Stimulated activated CD4-positive, alpha-beta T cell treated with anti-CD3 and anti-CD28 coated beads, Interleukin-1b, Interleukin-23, amount 100 ng/mL, for 48 hours (primary cell): ENCODE measurements at regions not wholly inside any gene's neighbourhood (a gene's known extent, or its start where the extent isn't known, plus 50 kb on each side); places are given as distances from the start of the nearest gene placed in this dataset.
A peak's percentile ranks its signal among the peaks of the same experiment; 100 is the strongest.
"Not testable (repeated sequence)": the region's sequence is repeated elsewhere in the genome, so short reads cannot be mapped to it uniquely, and the experiment has no call there.

Source experiments
- DNase-seq: peaks from one replicate; pipeline ENCODE4 v3.0.0-alpha.2; 2020

GRCh38 chr1:119254067-119254720 is 113.7 kb upstream of the WARS2 start:
- DNase-seq: no peak

GRCh38 chr1:119256089-119256488 is 112.5 kb upstream of the HAO2 start:
- DNase-seq: not testable (repeated sequence)

GRCh38 chr1:119260506-119260905 is 108.1 kb upstream of the HAO2 start:
- DNase-seq: no peak

GRCh38 chr1:119266386-119266785 is 102.2 kb upstream of the HAO2 start:
- DNase-seq: no peak

GRCh38 chr1:119266858-119267257 is 101.7 kb upstream of the HAO2 start:
- DNase-seq: no peak

- not testable (repeated sequence) for DNase-seq
Observed at GRCh38 chr1:119267288-119267687, 101.3 kb upstream of the HAO2 start.

GRCh38 chr1:119268879-119269278 is 99.7 kb upstream of the HAO2 start:
- DNase-seq: no peak

GRCh38 chr1:119275145-119276134 is 93.1 kb upstream of the HAO2 start:
- peak; percentile 23 for DNase-seq

- DNase-seq: no peak
Observed at GRCh38 chr1:119276558-119276957, 92.0 kb upstream of the HAO2 start.

GRCh38 chr1:119279456-119280381 is 88.9 kb upstream of the HAO2 start:
- DNase-seq: no peak

GRCh38 chr1:119285482-119285881 is 83.1 kb upstream of the HAO2 start:
- no peak for DNase-seq

- DNase-seq: peak; percentile 22
Observed at GRCh38 chr1:119286587-119287181, 81.9 kb upstream of the HAO2 start.

GRCh38 chr1:119288751-119289150 is 79.8 kb upstream of the HAO2 start:
- DNase-seq: no peak

- DNase-seq: no peak
Observed at GRCh38 chr1:119290297-119290696, 78.3 kb upstream of the HAO2 start.

GRCh38 chr1:119291611-119292206 is 76.9 kb upstream of the HAO2 start:
- DNase-seq: no peak

GRCh38 chr1:119293797-119294196 is 74.8 kb upstream of the HAO2 start:
- no peak for DNase-seq

- DNase-seq: no peak
Observed at GRCh38 chr1:119294199-119294598, 74.4 kb upstream of the HAO2 start.

- no peak for DNase-seq
Observed at GRCh38 chr1:119294722-119295121, 73.9 kb upstream of the HAO2 start.

GRCh38 chr1:119298687-119299303 is 69.8 kb upstream of the HAO2 start:
- no peak for DNase-seq

GRCh38 chr1:119302011-119302410 is 66.6 kb upstream of the HAO2 start:
- DNase-seq: no peak

- DNase-seq: no peak
Observed at GRCh38 chr1:119308130-119308700, 60.4 kb upstream of the HAO2 start.
